ENCODE measurements at regions not wholly inside any gene's neighbourhood (a gene's known extent, or its start where the extent isn't known, plus 50 kb on each side); places are given as distances from the start of the nearest gene placed in this dataset.

DNA sequence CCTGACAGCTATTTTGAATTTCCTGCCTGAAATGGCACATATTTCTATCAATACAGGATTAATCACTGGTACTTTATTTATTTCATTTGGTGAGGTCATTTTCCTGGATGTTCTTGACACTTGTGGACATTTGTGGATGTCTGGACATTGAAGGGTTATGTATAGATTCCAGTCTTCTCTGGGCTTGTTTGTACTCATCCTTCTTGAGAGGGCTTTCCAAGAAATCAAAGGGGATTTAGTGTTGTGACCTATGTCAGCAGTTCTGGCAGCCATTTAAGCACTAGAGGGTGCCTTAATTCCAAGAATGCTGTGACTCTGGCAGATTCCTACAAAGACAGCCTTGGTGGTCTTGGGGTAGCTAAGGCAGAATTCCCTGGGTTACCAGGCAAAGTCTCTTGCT lies 259.7 kb downstream of the CSNK1G3 start:
- TF ChIP-seq, protein P1, sequence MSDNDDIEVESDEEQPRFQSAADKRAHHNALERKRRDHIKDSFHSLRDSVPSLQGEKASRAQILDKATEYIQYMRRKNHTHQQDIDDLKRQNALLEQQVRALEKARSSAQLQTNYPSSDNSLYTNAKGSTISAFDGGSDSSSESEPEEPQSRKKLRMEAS (IDR thresholded peaks at IDR 0.05) = no peak
- TF ChIP-seq TAF1 (conservative IDR thresholded peaks at IDR 0.05) = no peak
- no peak for TF ChIP-seq JUND (IDR thresholded peaks at IDR 0.05)
- TF ChIP-seq HNF4A (conservative IDR thresholded peaks at IDR 0.05) = no peak
- TF ChIP-seq, protein P2, sequence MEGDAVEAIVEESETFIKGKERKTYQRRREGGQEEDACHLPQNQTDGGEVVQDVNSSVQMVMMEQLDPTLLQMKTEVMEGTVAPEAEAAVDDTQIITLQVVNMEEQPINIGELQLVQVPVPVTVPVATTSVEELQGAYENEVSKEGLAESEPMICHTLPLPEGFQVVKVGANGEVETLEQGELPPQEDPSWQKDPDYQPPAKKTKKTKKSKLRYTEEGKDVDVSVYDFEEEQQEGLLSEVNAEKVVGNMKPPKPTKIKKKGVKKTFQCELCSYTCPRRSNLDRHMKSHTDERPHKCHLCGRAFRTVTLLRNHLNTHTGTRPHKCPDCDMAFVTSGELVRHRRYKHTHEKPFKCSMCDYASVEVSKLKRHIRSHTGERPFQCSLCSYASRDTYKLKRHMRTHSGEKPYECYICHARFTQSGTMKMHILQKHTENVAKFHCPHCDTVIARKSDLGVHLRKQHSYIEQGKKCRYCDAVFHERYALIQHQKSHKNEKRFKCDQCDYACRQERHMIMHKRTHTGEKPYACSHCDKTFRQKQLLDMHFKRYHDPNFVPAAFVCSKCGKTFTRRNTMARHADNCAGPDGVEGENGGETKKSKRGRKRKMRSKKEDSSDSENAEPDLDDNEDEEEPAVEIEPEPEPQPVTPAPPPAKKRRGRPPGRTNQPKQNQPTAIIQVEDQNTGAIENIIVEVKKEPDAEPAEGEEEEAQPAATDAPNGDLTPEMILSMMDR (IDR thresholded peaks at IDR 0.05; ENCODE audit: low read depth, low read length, missing input control) = no peak
